ENCODE measurements at regions not wholly inside any gene's neighbourhood (a gene's known extent, or its start where the extent isn't known, plus 50 kb on each side); places are given as distances from the start of the nearest gene placed in this dataset.

- no peak for TF ChIP-seq CTCF (IDR thresholded peaks at IDR 0.05)
- DNase-seq: no peak
- intact Hi-C loops (cut with DNase I; ENCODE audit: low total_unique reads): no loop called here
- no peaks in the 10 kb centered on the region for H3K9me3 ChIP-seq
- H3K27me3 ChIP-seq: no peaks in the 10 kb centered on the region
- no peak overlapping the region for H3K27ac ChIP-seq
- 24 to 41% methylated on average over 5 of the region's 5 CpGs for WGBS, 2 donors
- no peak overlapping the region for H3K4me3 ChIP-seq
- no peaks in the 10 kb centered on the region for H3K36me3 ChIP-seq (ENCODE audit: low read depth, missing control alignments)
- peaks cover 3% of the 10 kb centered on the region for H3K4me1 ChIP-seq
These were observed 69.5 kb downstream of the SEC61G start for GRCh38 chr7:54689394-54690049.

DNA sequence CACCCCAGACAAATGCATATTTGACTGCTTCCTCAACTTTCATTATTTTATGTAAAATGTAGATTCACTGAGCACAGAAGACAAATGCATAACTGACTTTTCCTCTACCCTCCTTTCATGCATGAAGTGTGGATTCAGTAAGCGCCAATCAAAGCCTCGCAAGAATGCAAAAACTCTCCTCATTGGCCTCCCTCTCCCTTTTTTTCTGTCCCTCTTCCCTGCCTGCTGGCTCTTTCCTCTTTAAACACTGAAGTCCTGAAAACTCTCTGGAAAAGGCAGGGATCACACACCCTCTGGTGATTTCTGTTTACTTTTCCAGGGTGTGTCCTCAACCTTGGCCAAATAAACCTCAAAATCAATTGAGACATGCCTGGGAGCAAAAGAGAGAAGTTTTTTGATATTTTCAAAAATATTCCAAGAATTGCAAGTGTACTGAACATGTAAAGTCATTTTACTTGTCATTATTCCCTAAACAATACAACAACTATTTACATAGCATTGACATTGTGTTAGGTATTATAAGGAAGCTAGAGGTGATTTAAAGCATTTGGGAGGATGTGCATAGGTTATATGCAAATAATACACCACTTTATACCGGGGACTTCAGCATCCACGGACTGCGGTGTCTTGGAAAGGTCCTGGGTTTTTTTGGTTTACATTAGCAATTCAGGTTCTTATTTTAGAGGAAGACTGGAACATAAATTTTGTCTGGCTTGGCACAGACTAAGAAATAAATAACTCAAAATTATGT lies 71.4 kb downstream of the SEC61G start:
- Histone ChIP-seq H3K4me1 (peaks cover 3% of the 10 kb centered on the region), H3K27me3 (no peaks in the 10 kb centered on the region), H3K4me3 (no peak overlapping the region), H3K27ac (no peak overlapping the region), H3K9me3 (no peaks in the 10 kb centered on the region), H3K36me3 (ENCODE audit: low read depth, missing control alignments) (no peaks in the 10 kb centered on the region)
- 84 to 87% methylated on average over 5 of the region's 5 CpGs for WGBS, 2 donors
- intact Hi-C loops (cut with DNase I; ENCODE audit: low total_unique reads): no loop called here
- DNase-seq: no peak
- TF ChIP-seq POLR2A (IDR thresholded peaks at IDR 0.05) (no peak), CTCF (IDR thresholded peaks at IDR 0.05) (no peak)

- intact Hi-C loops (cut with DNase I; ENCODE audit: low total_unique reads): no loop called here
- no peak overlapping the region for H3K27ac ChIP-seq
- H3K36me3 ChIP-seq (ENCODE audit: low read depth, missing control alignments): no peaks in the 10 kb centered on the region
- H3K27me3 ChIP-seq: no peaks in the 10 kb centered on the region
- TF ChIP-seq CTCF (IDR thresholded peaks at IDR 0.05) (no peak), POLR2A (IDR thresholded peaks at IDR 0.05) (no peak)
- WGBS, 2 donors: 75 to 83% methylated on average over 4 of the region's 4 CpGs
- DNase-seq: no peak
- no peaks in the 10 kb centered on the region for H3K4me1 ChIP-seq
- H3K4me3 ChIP-seq: no peak overlapping the region
- no peaks in the 10 kb centered on the region for H3K9me3 ChIP-seq
These were observed 78.5 kb downstream of the SEC61G start for GRCh38 chr7:54680377-54681005.

GRCh38 chr7:54679490-54679817 lies 79.6 kb downstream of the SEC61G start:
- H3K27ac ChIP-seq: no peak overlapping the region
- intact Hi-C loops (cut with DNase I; ENCODE audit: low total_unique reads): no loop called here
- no peaks in the 10 kb centered on the region for H3K36me3 ChIP-seq (ENCODE audit: low read depth, missing control alignments)
- H3K4me3 ChIP-seq: no peak overlapping the region
- H3K27me3 ChIP-seq: no peaks in the 10 kb centered on the region
- no peak for DNase-seq
- H3K9me3 ChIP-seq: no peaks in the 10 kb centered on the region
- TF ChIP-seq CTCF (IDR thresholded peaks at IDR 0.05) (no peak), POLR2A (IDR thresholded peaks at IDR 0.05) (no peak)
- no peaks in the 10 kb centered on the region for H3K4me1 ChIP-seq
- WGBS, 2 donors: 97 to 98% methylated on average over 5 of the region's 5 CpGs

All from testis (tissue), 2 donors.